H1 (cell line): ENCODE measurements at regions not wholly inside any gene's neighbourhood (a gene's known extent, or its start where the extent isn't known, plus 50 kb on each side); places are given as distances from the start of the nearest gene placed in this dataset.

ENCODE experiments used
- CTCF ChIA-PET: fragments of 300-600 bp; sonication (Branson Sonifier 250); formaldehyde crosslinking; loops from one replicate; lab custom pipeline; 2021; ENCODE audit not compliant: partially characterized antibody; lab: Charles Lee
- POLR2A ChIA-PET: fragments of 300-600 bp; sonication (Branson Sonifier 250); formaldehyde crosslinking; loops from one replicate; lab custom pipeline; 2021; ENCODE audit warnings: inconsistent platforms; ENCODE audit not compliant: partially characterized antibody; lab: Charles Lee
- DNase-seq, 2 experiments: peaks; one replicate each; pipeline versions ENCODE4 v3.0.0 to v3.0.0-alpha.2; 2010 to 2022; ENCODE audit warnings: low spot score in 2 of 2, low read depth in 1 of 2, mixed read lengths in 1 of 2
- FAIRE-seq: peaks from 2 replicates; lab custom pipeline; 2011; peaks lifted over from hg19 to GRCh38; lab: Jason Lieb, UNC
- H2AFZ ChIP-seq: 2 replicates; pipeline ENCODE4 v1.8.1; 2012; ENCODE audit warnings: low read length, inconsistent platforms
- H2AK5ac ChIP-seq: 2 replicates; pipeline ENCODE4 v1.6.1; 2013; ENCODE audit warnings: low read depth, low read length
- H2BK120ac ChIP-seq: replicated peaks from 2 replicates; pipeline ENCODE3; 2013; ENCODE audit warnings: low read depth, low read length, inconsistent platforms
- H2BK12ac ChIP-seq: 2 replicates; pipeline ENCODE4 v1.6.1; 2013; ENCODE audit warnings: low read depth, low read length
- H2BK15ac ChIP-seq: 2 replicates; pipeline ENCODE4 v1.6.1; 2013; ENCODE audit warnings: low read length
- H2BK20ac ChIP-seq: 2 replicates; pipeline ENCODE4 v1.6.1; 2013; ENCODE audit warnings: low read length
- H2BK5ac ChIP-seq: 2 replicates; pipeline ENCODE4 v1.6.1; 2013; ENCODE audit warnings: low read depth, low read length
- H3K14ac ChIP-seq: 2 replicates; pipeline ENCODE4 v1.6.1; 2013; ENCODE audit warnings: inconsistent platforms; ENCODE audit not compliant: insufficient read length
- H3K18ac ChIP-seq: 2 replicates; pipeline ENCODE4 v1.6.1; 2013; ENCODE audit warnings: low read length; ENCODE audit errors: extremely low read depth
- H3K23ac ChIP-seq: 2 replicates; pipeline ENCODE4 v1.6.1; 2013; ENCODE audit warnings: inconsistent platforms; ENCODE audit not compliant: insufficient read length
- H3K23me2 ChIP-seq: 2 replicates; pipeline ENCODE4 v1.6.1; 2013; ENCODE audit warnings: low read depth, low read length
- H3K27ac ChIP-seq: 2 replicates; pipeline ENCODE4 v1.6.1; 2011; ENCODE audit warnings: low read depth, low read length, inconsistent platforms
- H3K27me3 ChIP-seq, 4 experiments: replicated peaks in 1 of 4; 1 replicate in 1 of 4; 2 replicates in 3 of 4; pipeline versions ENCODE4 v1.6.1 to v1.8.1; 2011 to 2013; ENCODE audit warnings: low read length in 3 of 4, mild to moderate bottlenecking in 3 of 4, inconsistent platforms in 2 of 4, mixed read lengths in 2 of 4, moderate library complexity in 1 of 4; ENCODE audit not compliant: control insufficient read depth in 3 of 4, insufficient read depth in 3 of 4; ENCODE audit errors: extremely low read depth in 1 of 4
- H3K36me3 ChIP-seq, 4 experiments: 2 replicates each; pipeline versions ENCODE4 v1.6.1 to v1.8.1; 2011 to 2013; ENCODE audit warnings: mild to moderate bottlenecking in 4 of 4, low read length in 3 of 4, moderate library complexity in 2 of 4, control low read depth in 1 of 4, inconsistent platforms in 1 of 4; ENCODE audit not compliant: insufficient read depth in 4 of 4, control insufficient read depth in 2 of 4
- H3K4ac ChIP-seq: replicated peaks from 2 replicates; pipeline ENCODE3; 2013; ENCODE audit warnings: low read length, low read depth, mixed read lengths, inconsistent platforms; ENCODE audit not compliant: insufficient read length
- H3K4me1 ChIP-seq, 4 experiments: replicated peaks in 1 of 4; 1 replicate in 1 of 4; 2 replicates in 3 of 4; pipeline versions ENCODE4 v1.6.1 to v1.8.1; 2011 to 2013; ENCODE audit warnings: low read length in 3 of 4, inconsistent platforms in 2 of 4, mixed read lengths in 1 of 4; ENCODE audit not compliant: insufficient read depth in 4 of 4, control insufficient read depth in 3 of 4
- H3K4me2 ChIP-seq, 2 experiments: 2 replicates each; pipeline versions ENCODE4 v1.6.1 to v1.8.1; 2011 to 2013; ENCODE audit warnings: low read depth in 2 of 2, low read length in 2 of 2, control low read depth in 1 of 2, inconsistent platforms in 1 of 2, mild to moderate bottlenecking in 1 of 2; ENCODE audit not compliant: insufficient read depth in 1 of 2
- H3K4me3 ChIP-seq, 4 experiments: fragments of 200-600, 300-600 bp in 1 of 4; sonication (generic), shearing (Covaris generic), sonication (Bioruptor Twin) in 1 of 4; 2 replicates each; pipeline versions ENCODE4 v1.5.1 to v1.8.1; 2011 to 2016; ENCODE audit warnings: low read length in 4 of 4, low read depth in 3 of 4, control low read depth in 2 of 4, inconsistent platforms in 2 of 4, mild to moderate bottlenecking in 2 of 4, mixed read lengths in 1 of 4, moderate library complexity in 1 of 4; ENCODE audit not compliant: insufficient read depth in 2 of 4; ENCODE audit errors: extremely low read depth in 1 of 4
- H3K56ac ChIP-seq: replicated peaks from 2 replicates; pipeline ENCODE3; 2013; ENCODE audit warnings: low read depth, mild to moderate bottlenecking, mixed read lengths, low read length, inconsistent platforms; ENCODE audit not compliant: insufficient read length
- H3K79me1 ChIP-seq: 2 replicates; pipeline ENCODE4 v1.6.1; 2013; ENCODE audit warnings: low read depth, low read length, control low read depth
- H3K79me2 ChIP-seq, 2 experiments: 2 replicates each; pipeline versions ENCODE4 v1.6.1 to v1.8.1; 2012 to 2013; ENCODE audit warnings: low read length in 2 of 2, mild to moderate bottlenecking in 2 of 2, inconsistent platforms in 1 of 2; ENCODE audit not compliant: insufficient read depth in 2 of 2, control insufficient read depth in 1 of 2
- H3K9ac ChIP-seq, 4 experiments: replicated peaks in 1 of 4; 1 replicate in 1 of 4; 2 replicates in 3 of 4; pipeline versions ENCODE4 v1.6.1 to v1.8.1; 2011 to 2013; ENCODE audit warnings: low read depth in 3 of 4, low read length in 3 of 4, control low read depth in 2 of 4, mild to moderate bottlenecking in 2 of 4, moderate library complexity in 2 of 4, inconsistent platforms in 1 of 4; ENCODE audit errors: extremely low read depth in 1 of 4
- H3K9me3 ChIP-seq, 2 experiments: 2 replicates each; pipeline versions ENCODE4 v1.6.1 to v1.8.1; 2012 to 2013; ENCODE audit warnings: mild to moderate bottlenecking in 2 of 2, moderate library complexity in 2 of 2, control low read depth in 1 of 2, inconsistent platforms in 1 of 2, low read depth in 1 of 2, low read length in 1 of 2, mixed read lengths in 1 of 2; ENCODE audit not compliant: insufficient read depth in 2 of 2
- H4K20me1 ChIP-seq, 2 experiments: replicated peaks in 1 of 2; 2 replicates each; pipeline versions ENCODE3 to v1.8.1; 2011 to 2013; ENCODE audit warnings: inconsistent platforms in 2 of 2, low read length in 2 of 2, mild to moderate bottlenecking in 1 of 2; ENCODE audit not compliant: insufficient read depth in 2 of 2, control insufficient read depth in 1 of 2
- H4K5ac ChIP-seq: 2 replicates; pipeline ENCODE4 v1.6.1; 2013; ENCODE audit warnings: low read length, low read depth, mixed read lengths, inconsistent platforms; ENCODE audit not compliant: insufficient read length
- H4K8ac ChIP-seq: 2 replicates; pipeline ENCODE4 v1.8.0; 2013; ENCODE audit warnings: mild to moderate bottlenecking, moderate library complexity, low read length, inconsistent platforms; ENCODE audit not compliant: insufficient read depth; ENCODE audit errors: extremely low read depth
- H4K91ac ChIP-seq: replicated peaks from 2 replicates; pipeline ENCODE3; 2013; ENCODE audit warnings: low read length, mixed read lengths, inconsistent platforms; ENCODE audit not compliant: insufficient read length
- TF ChIP-seq, protein P1 (sequence below): IDR thresholded peaks from 2 replicates; pipeline ENCODE4 v1.6.1; 2012; ENCODE audit warnings: inconsistent platforms

DNA sequence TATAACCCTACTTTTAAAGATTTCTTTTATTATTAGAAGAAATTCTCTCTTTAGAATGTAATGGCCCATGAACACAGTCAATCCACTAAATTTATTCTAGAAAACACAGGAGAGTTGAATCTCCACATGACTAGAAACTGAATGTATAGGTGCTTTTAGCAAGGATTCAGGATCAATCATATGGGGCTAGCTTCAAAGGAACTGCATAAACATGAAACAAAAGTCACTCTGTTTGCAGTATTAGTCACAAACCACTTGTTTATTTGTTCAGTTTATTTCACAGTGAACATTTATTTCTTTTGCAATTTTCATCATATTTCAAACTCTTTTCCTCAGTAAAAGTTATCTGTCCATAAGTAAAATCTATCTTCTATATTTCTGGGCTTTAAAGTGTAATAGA is 1604.6 kb downstream of the PCDH18 start:
- H2BK12ac ChIP-seq: no peak overlapping the region
- no peak overlapping the region for H4K5ac ChIP-seq
- TF ChIP-seq, protein P1, sequence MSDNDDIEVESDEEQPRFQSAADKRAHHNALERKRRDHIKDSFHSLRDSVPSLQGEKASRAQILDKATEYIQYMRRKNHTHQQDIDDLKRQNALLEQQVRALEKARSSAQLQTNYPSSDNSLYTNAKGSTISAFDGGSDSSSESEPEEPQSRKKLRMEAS: no peak
- H2AFZ ChIP-seq: no peak overlapping the region
- H2AK5ac ChIP-seq: no peak overlapping the region
- no peak overlapping the region for H3K18ac ChIP-seq
- no peak overlapping the region for H2BK20ac ChIP-seq
- H4K8ac ChIP-seq: no peak overlapping the region
- no peak for FAIRE-seq
- no peaks in the 10 kb centered on the region for H3K9me3 ChIP-seq
- H3K9ac ChIP-seq: no peak overlapping the region
- H3K36me3 ChIP-seq: no peaks in the 10 kb centered on the region
- H3K4me1 ChIP-seq: no peaks in the 10 kb centered on the region
- no peak overlapping the region for H3K4me3 ChIP-seq
- no peak overlapping the region for H2BK120ac ChIP-seq
- H3K79me1 ChIP-seq: no peaks in the 10 kb centered on the region
- H3K27me3 ChIP-seq: no peaks in the 10 kb centered on the region
- H4K20me1 ChIP-seq: no peaks in the 10 kb centered on the region
- no peak overlapping the region for H2BK5ac ChIP-seq
- no peaks in the 10 kb centered on the region for H3K23me2 ChIP-seq
- ChIA-PET CTCF (no interaction called here), POLR2A (no interaction called here)
- no peak overlapping the region for H3K23ac ChIP-seq
- no peak overlapping the region for H3K56ac ChIP-seq
- no peak overlapping the region for H3K27ac ChIP-seq
- H4K91ac ChIP-seq: no peak overlapping the region
- H3K79me2 ChIP-seq: no peaks in the 10 kb centered on the region; a peak in 1 of 4 replicates
- H3K4ac ChIP-seq: no peak overlapping the region
- H3K4me2 ChIP-seq: no peak overlapping the region
- H3K14ac ChIP-seq: no peak overlapping the region
- no peak for DNase-seq
- H2BK15ac ChIP-seq: no peak overlapping the region
